Lower leg skin (tissue), 3 donors: ENCODE measurements at regions not wholly inside any gene's neighbourhood (a gene's known extent, or its start where the extent isn't known, plus 50 kb on each side); places are given as distances from the start of the nearest gene placed in this dataset.

Source experiments
- CTCF ChIP-seq, 3 donors: fragments of 450-650 bp; IDR thresholded peaks; one replicate each; pipeline ENCODE4 v1.5.1; 2016; ENCODE audit warnings: antibody characterized with exemption in 3 of 3, mild to moderate bottlenecking in 3 of 3, moderate library complexity in 2 of 3
- POLR2A ChIP-seq, 2 donors: fragments of 450-650 bp; IDR thresholded peaks; one replicate each; pipeline ENCODE4 v1.6.1; 2016 to 2017; ENCODE audit warnings: antibody characterized with exemption in 2 of 2, mild to moderate bottlenecking in 1 of 2, moderate library complexity in 1 of 2

- no peak for TF ChIP-seq CTCF (IDR thresholded peaks at IDR 0.05)
- no peak for TF ChIP-seq POLR2A (IDR thresholded peaks at IDR 0.05)
Measured at GRCh38 chr4:17033025-17033767, 134.8 kb upstream of the LDB2 start.
